NB4 (cell line): ENCODE measurements at regions not wholly inside any gene's neighbourhood (a gene's known extent, or its start where the extent isn't known, plus 50 kb on each side); places are given as distances from the start of the nearest gene placed in this dataset.
"Not testable (repeated sequence)": the region's sequence is repeated elsewhere in the genome, so short reads cannot be mapped to it uniquely, and the experiment has no call there.

ENCODE experiments used
- DNase-seq: peaks from one replicate; pipeline ENCODE4 v3.0.0; 2010; ENCODE audit warnings: low read depth
- H3K4me3 ChIP-seq: one replicate; pipeline ENCODE4 v1.5.1; 2011; ENCODE audit warnings: mild to moderate bottlenecking, low read depth, low read length, moderate library complexity

DNA sequence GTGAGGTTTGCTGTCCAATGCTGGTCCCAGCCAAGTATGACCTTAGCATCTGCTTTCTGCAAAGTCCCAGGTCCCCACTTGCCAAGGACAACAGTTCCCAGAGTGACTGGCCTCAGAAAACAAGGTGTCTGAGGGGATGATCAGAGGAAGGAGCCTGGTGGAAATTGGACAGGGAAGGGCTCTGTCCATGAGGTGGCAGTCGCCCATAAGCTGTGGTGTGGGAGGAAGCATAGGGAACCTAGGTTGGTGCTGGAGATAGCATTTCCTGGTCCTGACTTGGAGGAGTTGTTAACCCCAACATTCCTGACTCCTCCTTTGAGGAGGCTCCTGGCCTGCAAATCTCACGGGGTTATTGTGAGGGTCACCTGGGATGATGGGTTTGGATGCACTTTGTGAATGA lies 77.8 kb downstream of the LIMS4 start:
- H3K4me3 ChIP-seq, DNase-seq: not testable (repeated sequence)

DNA sequence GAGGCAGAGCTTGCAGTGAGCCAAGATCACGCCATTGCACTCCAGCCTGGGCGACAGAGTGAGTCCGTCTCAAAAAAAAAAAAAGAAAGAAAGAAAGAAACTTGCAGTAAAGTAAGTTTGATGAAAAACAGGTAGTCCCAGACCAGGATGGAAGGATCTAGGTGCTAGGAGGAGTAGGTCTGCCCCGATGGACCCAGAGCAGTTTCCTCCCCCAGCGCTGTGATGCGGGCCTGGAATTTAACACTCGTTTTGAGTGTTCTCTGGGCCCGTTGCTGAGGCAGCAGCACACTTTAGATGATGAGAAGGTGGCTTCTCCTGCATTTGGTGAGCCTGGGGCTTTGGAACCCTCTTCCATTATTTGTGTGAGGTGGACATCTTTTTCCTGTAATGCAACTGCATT lies 80.2 kb downstream of the LIMS4 start:
- not testable (repeated sequence) for DNase-seq, H3K4me3 ChIP-seq

DNA sequence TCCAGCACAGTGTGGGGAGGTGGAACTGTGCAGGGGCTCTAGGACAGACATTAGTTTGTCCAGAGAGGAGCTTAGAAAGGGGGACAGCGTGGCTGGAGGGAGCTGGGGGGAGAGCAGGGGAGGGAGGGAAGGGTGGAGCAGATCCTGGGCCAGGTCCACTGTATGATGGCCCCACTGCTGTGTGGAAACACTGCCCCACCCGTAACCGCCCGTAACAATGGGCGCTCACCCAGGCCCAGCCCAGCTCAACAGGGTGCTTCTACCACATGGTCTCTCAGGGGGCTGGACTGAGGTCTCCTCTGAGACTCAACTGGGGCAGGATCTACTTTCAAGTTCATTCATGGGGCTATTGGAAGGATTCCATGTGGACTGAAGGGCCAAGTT lies 81.6 kb downstream of the LIMS4 start:
- not testable (repeated sequence) for DNase-seq

DNA sequence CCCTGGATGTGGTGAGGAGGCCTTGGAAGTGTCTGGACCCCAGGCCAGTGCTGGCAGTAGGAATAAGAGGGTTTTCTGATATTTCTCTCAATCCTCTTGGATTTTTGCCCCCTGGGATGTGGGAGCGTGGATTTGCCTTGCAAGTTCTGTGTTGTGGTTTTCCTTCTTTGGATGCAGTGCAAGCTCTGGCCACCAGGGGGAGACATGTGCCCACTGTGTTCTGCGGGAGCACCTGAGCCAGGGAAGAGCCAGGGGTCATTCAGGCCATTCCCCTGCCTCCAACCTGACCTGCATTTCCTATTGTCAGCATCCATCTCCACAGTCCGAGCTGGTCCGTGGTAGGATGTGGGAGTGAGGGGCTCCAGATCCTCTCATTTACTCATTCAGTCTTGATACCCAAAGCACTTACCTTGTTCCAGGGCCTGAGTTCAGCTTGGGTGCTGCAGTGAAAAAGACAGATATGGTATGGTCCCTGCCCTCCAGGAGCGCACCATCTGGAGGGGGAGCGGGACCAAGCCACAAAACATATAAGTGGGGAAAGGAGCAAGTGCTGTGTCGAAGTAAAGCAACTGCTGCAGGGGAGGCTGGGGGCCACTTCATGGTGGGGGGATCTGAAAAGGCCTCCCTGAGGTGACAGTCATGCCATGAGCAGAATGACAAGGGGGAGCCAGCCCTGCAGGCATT lies 82.1 kb downstream of the LIMS4 start:
- DNase-seq, result peak; percentile 0
- not testable (repeated sequence) for H3K4me3 ChIP-seq

More for the DNA sequence above, 81.6 kb downstream of the LIMS4 start:
- not testable (repeated sequence) for H3K4me3 ChIP-seq

DNA sequence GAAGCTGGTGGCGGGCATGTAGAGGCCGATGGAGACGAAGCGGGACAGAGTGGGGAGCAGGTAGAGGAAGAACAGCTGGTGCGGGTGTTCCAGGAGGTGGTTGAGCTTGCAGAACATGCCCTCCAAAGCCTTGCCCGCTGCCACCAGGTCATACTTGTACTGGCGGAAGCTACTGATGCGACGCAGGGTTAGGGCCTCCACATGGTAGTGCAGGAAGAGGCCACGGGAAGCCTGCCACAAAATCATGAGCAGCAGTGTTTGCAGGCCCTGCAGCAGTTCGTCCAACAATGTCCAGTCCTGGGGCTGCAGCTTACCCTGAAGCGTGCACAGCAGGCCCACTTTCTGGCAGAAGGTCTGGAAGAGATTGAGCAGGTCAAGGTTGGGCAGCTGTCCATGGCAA lies 85.6 kb downstream of the LIMS4 start:
- H3K4me3 ChIP-seq, DNase-seq: not testable (repeated sequence)

DNA sequence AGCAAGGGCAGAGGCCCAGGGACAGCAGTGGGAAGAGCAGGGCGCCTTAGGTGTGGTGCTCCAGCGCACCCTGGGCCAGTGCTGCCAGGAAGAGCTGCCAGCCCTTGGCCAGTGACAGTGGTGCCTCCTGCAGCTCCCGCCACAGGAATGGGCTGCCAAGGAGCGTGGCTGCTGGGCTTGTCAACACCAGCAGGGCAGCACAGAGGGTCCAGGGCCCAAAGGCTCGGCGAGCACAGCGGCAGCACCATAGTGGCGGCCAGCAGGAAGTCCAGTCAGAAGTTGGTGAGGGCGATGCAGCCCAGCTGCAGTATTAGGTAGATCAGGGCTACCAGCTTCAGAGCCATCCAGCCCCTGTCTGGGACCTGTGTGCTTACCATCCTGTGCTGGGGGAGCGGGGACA lies 86.1 kb downstream of the LIMS4 start:
- H3K4me3 ChIP-seq, result not testable (repeated sequence)

DNA sequence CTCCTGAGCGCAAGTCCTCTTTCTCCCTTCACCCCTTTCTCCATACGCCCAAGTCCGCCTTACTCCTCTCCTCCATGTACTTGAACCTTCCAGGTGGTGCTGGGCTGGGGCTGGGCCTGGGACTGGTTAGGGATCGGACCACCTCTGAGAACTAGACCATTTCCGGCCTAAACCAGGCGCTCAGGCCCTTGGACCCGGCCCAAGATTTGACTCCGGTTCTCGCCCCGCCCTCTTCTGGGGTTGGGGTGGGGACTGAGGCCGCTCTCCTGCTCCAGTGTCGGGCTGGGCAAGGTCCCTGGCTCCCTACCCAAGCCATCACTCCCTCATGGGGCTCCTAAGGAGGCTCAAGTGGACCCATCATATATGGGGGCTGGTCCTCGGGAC lies 87.9 kb downstream of the LIMS4 start:
- not testable (repeated sequence) for DNase-seq, H3K4me3 ChIP-seq

More for the DNA sequence above, 86.1 kb downstream of the LIMS4 start:
- not testable (repeated sequence) for DNase-seq

DNA sequence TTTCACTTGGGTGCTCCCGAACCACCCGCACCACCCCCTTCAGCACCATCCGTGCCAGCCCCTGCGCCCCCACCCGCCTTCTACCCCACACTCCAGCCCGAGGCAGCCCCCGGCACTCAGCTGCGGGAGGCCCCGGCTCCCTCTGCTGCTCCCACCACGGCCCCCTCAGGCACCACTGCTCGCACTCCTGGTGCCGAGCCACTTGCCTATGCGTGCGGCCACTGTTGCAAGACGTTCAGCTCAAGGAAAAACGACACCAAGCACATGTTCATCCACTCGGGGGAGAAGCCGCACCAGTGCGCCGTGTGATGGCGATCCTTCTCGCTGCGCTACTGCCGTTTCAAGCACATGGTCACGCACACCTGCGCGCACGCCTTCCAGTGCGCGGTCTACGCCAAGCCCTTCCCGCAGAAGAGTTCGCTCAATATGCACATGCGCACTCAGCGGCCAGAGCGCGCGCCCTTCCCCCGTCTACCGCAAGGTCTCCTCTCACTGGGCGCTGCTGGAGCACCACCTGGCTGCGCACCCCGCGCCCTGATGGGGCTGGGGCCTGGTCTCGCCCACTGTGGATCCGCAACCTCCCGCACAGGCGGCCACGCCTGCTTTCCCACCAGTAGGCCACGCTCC lies 88.4 kb downstream of the LIMS4 start:
- DNase-seq, result not testable (repeated sequence)

DNA sequence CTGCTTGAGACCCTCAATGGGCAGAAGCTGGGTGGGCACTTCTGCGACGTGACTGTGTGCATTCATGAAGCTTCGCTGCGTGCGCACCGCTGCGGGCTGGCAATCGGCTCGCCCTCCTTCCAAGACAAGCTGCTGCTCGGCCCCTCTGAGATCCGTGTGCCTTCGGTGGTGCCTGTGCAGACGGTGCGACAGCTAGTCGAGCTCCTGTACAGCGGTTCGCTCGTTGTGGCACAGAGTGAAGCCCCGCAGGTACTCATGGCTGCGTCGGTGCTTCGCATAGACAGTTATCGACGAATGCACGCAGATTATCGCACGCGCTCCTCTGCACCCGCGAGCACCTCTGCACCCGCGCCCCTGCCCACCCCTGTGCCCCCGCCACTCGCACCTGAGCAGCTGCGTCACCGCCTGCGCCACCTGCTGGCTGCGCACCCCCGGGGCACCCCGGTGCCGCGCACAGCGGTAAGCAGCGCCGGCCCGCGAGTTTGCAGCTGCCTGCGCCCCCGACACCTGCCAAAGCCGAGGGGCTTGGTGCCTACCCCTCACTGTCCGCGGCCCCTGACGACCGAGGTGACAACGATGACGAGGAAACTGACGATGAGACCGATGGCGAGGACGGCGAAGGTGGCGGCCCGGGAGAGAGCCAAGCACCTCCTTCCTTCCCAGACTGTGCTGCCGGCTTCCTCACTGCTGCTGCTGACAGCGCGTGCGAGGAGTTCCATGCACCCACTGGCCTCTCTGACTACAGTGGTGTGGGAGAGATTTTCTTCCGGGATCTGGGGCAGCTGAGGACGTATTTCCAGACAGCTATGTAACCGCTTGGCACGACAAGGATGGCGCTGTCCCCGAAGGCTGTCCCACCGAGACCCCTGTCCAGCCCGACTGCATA lies 89.2 kb downstream of the LIMS4 start:
- DNase-seq, H3K4me3 ChIP-seq: not testable (repeated sequence)

More for the DNA sequence above, 88.4 kb downstream of the LIMS4 start:
- not testable (repeated sequence) for H3K4me3 ChIP-seq

DNA sequence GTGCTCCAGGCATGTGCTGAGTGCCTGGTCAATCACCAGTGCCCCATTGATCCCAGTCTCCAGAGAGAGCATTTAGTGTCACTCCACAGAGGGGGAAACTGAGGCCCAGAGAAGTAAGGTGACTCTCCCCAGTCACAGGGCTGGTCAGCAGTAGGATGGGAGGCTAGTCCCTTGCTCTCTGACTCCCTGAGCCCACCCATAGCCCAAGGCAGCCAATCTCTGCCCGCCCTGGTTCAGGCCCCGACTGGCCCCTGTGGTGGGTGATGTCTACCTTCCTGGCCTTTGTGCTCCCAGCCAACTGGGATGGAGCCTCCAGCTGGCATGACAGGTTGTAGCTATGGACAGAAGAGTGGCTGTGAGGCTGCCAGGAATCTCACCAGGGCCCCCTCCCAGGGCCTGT lies 99.1 kb downstream of the LIMS4 start:
- not testable (repeated sequence) for H3K4me3 ChIP-seq, DNase-seq

DNA sequence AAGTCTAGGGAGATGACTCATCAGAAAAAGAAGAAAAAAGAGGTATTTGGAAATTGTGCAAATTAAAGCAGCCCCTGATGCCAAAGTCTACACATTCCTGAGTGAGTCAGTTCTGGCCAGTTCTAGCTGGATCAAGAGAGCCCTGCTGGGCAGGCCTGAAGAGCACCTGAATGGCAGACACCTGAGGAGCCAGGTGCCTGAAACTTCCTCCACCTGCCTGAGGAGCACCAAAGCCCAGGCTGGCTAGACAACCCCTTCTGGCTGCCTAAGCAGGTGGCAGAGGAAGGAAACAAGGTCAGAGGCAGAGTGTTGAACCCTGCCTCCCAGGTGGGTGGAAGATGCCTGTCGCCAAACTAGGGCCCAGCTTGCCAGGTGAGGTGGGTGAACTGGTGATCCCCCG lies 101.0 kb downstream of the LIMS4 start:
- not testable (repeated sequence) for H3K4me3 ChIP-seq, DNase-seq

DNA sequence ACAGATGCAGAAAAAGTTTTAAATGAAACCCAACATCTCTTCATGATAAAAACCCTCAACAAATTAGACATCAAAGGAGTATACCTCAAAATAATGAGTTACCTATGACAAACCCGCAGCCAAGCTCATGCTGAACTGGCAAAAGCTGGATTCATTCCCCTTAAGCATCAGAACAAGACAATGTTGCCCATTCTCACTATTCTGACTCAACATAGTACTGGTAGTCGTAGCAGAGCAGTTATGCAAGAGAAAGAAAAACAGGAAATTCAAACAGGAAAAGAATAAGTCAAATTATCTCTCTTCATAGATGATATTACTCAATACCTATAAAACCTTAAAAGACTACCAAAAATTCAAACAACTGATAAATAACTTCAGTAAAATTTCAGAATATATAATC lies 115.0 kb downstream of the LIMS4 start:
- H3K4me3 ChIP-seq, DNase-seq: not testable (repeated sequence)

DNA sequence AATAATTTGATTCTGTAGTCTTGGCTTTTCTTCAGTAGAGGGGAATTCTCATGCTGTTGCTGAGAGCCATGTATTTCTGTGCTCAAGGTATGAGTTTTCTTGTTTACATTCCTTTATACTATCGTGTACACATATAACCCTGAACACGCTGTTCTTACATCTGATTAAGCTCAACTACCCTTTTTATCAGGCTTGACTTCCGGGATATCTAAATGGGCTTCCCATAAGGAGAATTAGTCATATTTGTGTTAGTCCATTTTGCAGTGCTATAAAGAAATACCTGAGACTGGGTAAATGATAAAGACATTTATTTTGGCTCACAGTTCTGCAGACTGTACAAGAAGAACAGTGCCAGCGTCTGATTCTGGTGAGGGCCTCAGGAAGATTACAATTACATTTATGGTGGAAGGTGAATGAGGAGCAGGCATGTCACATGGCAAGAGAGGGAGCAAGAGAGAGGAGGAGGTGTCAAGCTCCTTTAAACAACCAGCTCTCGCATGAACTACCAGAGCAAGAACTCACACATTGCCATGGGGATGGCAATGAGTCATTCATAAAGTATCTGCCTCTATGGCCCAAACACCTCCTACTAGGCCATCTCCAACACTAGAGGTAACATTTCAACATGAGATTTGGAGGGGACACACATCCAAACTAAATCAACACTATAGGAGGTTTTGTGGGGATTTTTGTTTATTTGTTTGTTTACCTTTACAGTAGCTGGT lies 118.2 kb downstream of the LIMS4 start:
- not testable (repeated sequence) for DNase-seq, H3K4me3 ChIP-seq

DNA sequence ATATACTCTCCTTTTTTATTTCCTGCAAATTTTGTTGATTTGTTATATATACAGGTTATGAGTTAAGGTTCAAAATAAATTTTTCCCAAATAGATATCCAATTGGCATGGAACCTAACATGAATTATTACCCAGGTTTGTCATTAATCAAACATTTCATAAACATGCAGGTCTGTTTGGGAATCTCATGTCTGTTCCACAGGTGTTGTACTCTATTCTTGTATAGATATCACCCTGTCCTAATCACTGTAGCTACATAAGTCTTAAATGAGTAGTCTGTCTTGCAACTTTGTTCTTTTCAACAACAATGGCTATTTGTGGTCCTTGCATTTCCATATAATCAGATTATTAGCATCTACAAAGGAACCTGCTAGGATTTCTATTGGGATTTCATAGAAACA lies 121.9 kb downstream of the LIMS4 start:
- not testable (repeated sequence) for H3K4me3 ChIP-seq, DNase-seq

DNA sequence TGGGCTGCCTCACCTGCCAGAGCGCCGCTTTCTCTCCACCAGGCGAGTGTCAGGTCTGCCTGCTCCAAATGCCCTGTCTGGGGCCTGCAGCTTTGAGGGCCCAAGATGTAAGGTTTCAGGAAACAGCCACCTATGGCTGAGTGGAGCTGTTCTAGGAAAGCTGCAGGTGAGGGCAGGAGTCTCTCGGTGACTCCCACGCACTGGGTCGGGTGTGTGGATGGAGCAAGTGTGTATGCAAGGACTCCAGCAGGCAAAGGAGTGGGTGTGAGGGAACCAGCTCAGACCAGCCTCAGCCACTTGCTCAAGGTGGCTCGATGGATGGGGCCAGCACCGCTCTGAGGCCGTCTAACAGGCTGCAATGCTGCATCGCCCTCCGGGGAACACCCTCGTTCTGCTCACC lies 123.7 kb downstream of the LIMS4 start:
- H3K4me3 ChIP-seq, DNase-seq: not testable (repeated sequence)

DNA sequence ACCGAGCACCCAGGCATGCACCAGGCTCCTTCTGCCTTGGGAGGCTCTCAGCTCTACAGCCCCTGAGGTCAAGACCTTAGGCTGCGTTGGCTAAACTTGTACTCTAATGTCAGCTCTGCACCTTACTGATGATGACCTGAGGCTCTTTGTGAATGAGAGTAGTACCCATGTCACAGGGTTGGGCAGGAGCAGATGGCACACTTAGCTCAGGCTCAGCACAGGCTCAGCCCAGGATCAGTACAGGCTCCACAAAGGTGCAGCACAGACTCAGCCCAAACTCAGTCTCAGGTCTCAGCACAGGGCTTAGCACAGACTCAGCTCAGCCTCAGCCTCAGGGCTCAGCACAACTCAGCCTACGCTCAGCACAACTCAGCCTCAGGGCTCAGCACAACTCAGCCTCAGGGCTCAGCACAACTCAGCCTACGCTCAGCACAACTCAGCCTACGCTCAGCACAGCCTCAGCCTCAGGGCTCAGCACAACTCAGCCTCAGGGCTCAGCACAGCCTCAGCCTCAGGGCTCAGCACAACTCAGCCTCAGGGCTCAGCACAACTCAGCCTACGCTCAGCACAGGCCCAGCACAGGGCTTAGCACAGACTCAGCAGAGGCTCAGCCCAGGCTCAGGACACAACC lies 128.1 kb downstream of the LIMS4 start:
- not testable (repeated sequence) for DNase-seq, H3K4me3 ChIP-seq

DNA sequence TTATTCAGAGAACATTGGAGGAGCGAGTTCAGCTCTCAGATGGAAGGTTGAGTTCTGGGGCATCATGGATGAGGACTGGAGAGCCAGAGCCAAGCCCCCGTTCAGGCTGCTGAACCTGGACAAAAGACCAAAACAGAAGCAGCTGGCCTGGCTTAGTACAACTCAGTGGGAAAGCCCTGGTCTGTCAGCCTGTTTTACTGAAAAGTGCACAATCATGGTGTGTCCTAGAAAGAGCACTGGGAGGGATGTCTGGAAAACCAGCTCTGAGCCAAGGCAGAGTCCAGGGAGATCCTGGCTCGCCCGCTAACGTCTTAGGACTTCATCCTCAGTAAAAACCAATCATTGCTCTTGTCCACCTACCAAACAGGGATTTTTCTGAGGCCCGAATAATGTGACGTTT lies 129.7 kb upstream of the MTLN start:
- not testable (repeated sequence) for DNase-seq, H3K4me3 ChIP-seq

DNA sequence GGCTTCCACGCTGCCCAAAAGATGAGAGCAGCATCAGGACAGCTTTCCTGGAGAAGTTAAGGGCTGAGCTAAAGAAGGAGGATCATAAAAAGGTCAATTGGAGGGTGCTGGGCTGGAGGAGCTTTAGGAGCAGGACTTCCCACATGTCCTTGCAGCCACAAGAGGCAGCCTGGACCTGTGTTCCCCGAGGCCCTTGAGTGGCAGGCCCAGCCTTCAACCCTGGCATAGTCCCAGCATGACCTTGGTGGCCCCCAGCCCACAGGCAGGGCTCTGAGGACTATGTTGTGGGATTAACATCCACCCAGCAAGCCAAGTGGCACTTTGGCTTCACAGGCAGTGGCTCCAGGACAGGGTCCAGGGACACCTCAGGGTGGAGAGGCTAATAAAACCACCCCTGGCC lies 126.8 kb upstream of the MTLN start:
- not testable (repeated sequence) for H3K4me3 ChIP-seq, DNase-seq
